ENCODE measurements at regions not wholly inside any gene's neighbourhood (a gene's known extent, or its start where the extent isn't known, plus 50 kb on each side); places are given as distances from the start of the nearest gene placed in this dataset.

GRCh38 chr7:17631061-17631460 lies 309.2 kb downstream of the SNX13 start:
- TF ChIP-seq CTCF (conservative IDR thresholded peaks at IDR 0.05; ENCODE audit: low read depth, low read length) (no peak), EZH2 (IDR thresholded peaks at IDR 0.05; ENCODE audit: low read length, unreplicated experiment) (no peak)

Measured in PC-3 (cell line).